GM18861 (cell line): ENCODE measurements at regions not wholly inside any gene's neighbourhood (a gene's known extent, or its start where the extent isn't known, plus 50 kb on each side); places are given as distances from the start of the nearest gene placed in this dataset.

Source experiments
- ATAC-seq: cut with Tn5 transposase; IDR thresholded peaks from one replicate; pipeline ENCODE4 v1.9.1; 2021; ENCODE audit not compliant: unreplicated experiment

DNA sequence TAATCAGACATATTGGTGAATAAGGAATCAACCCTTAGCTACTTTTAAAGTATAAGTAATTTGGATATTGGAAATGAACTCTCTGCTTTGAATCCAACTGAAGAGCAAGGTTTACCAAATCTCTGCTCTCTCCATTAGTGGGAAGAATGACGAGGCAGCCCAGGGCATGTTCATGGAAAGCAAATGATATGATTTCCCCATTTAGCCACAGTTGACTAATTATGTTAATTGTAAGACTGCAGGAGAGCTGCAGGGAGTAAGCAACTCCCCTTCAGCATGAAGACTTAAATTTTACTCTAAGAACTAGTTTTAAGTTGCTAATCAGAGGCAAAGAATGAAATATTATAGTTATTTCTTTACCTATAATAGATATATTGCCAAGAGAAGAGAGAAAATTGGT is 194.3 kb upstream of the CD180 start:
- no peak for ATAC-seq

DNA sequence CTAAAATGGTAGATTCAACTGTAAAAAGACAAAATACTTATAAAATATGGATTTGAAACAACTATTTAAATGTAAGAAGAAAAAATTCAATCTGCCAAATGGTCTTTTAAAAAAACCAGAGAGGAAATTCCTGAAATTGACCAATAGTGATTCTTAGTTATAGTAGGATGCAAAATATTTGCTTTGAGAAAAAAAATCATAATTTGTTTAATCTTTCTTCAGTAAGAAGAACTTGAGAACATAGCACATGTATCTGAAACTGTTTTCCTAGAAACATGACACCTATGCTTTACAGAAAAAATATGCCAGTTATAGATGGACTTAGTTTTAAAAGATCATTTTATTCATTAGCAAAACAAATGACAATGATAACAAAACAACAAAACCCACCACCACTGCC is 186.9 kb upstream of the CD180 start:
- ATAC-seq: no peak

DNA sequence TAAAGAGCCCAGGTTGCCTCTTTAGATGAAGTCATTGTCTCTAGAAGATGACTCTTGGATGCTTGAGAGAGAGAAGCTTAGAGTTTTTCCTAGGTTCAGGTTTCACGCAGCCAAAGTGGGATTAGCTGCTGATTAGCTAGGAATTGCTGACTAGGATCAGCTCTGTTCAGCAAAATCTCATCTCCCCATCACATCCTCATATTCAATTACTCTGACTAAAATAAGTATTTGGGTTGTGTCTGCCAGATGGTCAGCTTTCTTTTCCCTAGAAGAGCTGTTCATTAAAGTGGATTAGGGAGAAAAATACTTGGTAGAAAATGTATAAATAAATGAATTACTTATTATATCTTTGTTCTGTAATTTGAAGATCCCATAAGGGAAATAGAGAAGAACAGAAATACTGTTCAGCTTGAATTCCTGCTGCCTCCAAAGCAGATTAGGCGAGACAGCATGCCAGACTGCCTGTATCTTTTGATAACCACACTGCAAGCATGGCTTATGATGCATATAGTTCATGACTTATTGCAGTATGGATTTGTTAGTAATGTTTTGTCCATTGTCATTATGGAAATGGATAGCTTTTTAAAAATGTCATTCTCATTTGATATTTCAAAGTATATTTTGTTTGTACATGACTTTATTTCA is 184.8 kb upstream of the CD180 start:
- no peak for ATAC-seq

DNA sequence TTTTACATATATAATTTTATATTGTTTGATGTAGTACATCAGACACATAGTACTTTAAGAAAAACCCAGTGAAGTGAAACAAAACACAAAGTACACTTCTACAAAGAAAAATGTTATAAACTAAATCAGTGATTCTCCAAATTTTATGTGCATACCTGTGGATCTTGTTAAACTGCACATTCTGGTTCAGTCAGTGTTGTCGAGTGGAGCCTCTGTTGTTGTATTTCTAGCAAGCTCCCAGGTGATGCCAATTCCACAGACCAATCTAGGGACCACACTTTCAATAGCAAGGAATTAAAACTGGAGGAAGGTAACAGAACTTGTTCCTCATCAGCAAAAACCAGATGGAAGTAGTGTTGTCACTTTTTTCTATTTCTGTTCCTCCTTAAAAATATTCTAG is 183.8 kb upstream of the CD180 start:
- no peak for ATAC-seq

DNA sequence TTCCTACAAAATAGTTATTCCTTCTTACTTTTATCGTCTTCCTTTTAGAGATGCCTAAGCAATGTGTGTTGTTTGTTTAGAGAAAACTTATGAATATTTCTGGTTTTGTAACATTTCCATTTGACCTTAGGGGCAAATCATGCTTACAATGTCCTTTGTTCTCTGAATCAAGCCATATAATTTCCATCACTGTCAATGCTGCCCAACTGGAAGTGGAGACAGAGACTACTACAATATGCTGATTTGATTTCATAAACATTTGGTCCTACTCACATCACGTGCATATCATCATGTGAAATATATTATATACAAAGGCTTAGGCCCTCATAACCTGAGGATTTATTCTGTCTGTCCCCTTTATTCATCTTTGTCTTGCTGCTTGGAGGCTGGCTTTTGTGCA is 183.2 kb upstream of the CD180 start:
- ATAC-seq: no peak

DNA sequence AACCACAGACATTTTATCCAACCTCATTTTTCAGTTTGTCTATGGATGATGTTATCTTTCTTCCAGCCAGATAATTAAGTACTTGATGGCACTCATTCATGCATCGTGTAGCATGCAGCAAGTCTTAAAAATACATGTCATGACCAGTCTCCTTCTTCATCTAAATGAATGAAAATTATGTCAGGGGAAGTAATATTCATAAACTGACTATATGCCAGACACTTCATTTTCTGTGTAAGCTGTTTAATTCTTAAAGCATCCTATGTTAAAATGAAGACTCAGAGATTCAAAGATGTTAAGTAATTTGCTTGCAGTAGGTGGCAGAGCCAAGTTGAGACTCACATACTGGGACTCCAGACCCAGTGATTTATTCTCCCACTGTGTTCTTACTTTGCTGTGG is 181.7 kb upstream of the CD180 start:
- ATAC-seq: no peak

DNA sequence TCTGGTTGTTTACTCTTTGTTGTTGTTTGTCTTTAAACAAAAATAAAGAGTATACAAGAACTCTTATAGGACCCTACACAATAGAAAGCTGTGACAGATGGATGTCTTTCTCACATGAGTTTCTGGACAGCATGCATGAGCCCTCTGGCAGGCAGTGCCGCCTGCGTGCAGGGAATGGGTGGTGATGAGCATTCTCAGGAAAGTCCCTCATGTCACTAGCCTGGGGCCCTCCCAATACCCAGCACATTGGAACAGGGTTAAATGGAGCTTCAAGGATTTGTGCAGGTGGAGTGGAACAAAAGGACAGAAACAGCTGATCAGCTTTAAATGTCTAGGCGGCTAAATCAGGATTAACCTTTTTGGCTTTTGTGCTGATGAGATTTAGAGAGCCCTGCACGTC is 181.0 kb upstream of the CD180 start:
- no peak for ATAC-seq

DNA sequence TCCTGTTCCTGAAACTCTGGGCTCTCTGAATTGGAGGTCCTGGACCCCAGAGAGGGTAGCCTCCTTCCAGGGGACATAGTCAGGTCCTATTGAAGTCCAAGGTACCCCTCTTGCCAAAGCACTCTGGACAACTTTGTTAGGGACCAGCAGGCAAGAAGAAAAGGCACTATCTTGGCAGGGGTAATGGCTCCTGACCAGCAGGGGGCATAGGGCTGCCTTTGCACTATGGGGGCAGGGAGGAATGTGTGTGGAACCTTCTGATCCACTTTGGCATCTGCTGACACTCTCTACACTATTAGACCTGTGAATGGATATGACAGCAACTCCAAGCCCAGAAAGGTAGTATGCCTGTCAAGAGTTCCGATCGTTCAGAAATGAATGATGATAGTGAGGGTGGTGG is 179.0 kb upstream of the CD180 start:
- no peak for ATAC-seq

DNA sequence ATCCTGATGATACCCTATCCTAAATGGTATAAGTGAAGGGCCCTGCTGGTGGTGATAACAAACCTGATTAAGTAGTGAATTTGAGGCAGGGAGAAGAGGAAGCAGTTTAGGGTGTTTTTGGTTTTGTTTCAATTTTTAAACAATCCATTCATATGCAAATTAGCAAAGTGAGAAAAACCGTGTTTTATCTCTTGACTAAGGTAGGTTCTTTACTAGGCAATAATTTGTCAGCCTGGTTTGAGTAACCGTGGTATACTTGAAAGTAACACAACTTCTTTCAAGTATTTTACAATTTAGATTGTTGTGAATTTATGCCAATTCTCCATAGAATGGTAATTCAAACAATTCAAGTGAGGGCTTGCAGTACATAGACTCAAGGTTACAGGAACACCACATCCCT is 177.8 kb upstream of the CD180 start:
- no peak for ATAC-seq

DNA sequence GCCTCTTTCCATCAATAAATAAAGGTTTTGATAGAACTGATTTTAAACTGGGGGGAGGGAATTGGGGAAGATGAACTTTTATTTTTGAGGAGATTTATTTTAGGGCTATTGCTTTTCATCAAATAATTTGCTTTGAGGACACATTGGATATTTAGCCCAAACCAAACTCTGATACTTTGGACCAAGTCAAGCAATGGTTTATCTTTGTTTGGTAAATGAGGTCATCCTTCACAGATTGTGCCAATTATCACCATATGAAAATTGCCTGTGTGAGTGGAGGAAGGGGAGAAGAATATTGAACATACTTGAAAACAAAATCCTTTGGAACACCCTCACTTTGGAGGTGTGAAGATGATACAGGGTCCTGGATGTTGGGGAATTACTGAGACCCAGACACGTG is 176.9 kb upstream of the CD180 start:
- ATAC-seq: no peak

DNA sequence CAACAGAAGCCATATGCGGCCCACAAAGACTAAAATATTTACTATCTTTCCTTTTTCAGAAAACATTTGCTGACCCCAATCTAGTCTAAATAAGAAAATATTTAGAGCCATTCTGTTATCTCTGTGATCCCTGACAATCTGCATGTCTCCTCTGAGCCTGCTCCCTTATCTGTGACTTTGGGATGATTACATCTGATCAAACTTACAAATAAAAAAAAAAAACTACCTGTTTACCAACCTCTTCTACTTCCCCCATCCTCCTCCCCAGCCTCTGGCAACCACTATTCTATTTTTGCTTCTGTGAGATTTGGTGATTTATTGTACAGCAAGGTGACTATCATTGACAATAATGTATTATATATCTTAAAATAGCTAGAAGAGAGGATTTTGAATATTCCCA is 176.3 kb upstream of the CD180 start:
- ATAC-seq: no peak

DNA sequence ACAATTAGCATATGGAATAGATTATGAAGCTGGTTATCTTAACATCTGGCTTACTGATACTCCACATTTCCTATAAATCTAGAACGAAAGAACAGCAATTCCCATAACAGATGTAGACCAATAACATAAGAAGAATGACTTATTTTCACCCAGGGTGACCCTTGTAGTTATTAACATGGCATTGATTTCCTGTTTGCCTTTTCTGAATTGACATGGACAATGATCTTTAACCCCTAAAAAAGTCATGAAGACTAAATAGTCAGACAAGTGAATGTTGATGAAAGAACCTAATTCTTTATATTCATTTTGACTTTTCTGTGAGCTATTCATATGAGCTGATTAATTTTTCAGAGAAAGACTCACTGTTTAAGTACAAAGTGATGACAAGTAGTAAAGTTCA is 175.3 kb upstream of the CD180 start:
- ATAC-seq: no peak

DNA sequence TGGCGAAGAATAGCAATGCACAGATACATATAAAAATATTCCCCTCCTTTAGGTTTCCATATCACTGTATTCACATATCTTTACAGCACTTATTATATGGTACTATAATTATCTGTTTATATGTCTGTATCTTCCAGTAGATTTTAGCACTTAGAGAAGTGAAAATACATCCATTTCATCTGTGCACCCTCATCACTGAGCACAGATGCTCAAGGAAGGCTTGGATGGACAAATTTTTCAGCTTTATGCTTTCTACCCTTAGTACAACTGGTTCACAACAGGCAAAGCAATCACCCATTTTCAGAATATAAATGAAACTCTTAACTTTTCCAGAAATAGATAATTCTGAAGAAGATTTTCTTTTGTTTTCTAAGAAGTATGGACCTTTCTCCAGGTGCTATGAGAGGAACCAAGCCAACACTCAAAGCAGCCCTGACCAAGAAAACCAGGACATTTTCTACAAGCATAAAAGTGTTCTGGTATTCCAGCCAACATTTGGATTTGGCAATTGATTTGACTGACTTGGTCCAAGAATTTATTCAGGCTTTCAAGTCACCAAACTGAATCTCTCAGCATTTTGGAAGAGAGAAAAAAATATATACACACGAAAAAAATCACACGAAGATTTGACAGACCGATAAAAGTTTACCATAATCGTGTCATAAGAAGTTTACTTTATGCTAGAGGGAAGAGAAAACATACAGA is 170.2 kb upstream of the CD180 start:
- ATAC-seq: no peak

DNA sequence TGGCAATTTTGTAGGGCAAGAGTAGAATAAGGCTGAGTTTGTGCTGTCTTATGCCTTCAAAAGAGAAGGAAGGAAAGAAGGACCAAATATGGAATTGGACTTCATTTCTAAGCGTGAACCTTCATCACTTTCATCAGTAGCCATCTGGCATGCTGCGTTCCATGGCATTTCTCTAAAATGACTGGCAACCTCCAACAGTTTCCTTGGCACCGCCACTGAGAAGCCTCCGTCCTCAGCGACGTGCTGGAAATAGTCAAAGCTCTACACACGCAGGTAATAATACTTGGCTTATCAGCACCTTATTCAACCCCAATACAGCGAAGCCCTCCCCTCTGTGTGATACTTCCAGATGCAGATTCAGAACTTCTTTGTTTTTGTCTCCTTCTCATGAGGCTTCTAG is 169.7 kb upstream of the CD180 start:
- no peak for ATAC-seq

DNA sequence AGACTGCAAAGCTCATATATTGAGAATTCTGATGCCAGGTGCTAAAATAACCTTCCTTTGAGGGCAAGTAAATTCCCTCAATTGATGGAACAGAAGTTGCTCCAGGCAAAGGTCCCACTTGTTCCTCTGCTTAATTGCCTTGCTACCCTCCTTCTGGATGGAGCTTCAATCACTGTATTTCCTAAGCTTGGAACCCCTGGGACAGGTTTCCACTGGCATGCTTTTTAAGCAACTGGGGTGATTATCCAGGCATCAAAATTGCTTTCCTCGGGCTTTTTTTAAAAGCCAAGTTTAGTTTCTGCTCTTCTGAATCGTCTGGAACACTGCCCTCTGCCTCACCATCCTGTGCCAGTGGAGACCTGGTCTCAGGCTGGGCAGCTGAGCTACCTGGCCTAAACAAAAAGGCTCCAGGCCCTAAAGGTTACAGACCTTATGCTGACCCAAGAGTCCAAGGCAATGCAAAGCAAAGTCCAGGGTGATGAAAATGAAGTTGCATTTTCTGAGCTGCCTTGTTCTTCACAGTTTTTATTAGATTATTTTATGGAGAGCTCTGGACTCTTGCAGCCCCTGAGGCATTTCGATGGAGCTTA is 167.9 kb upstream of the CD180 start:
- no peak for ATAC-seq

DNA sequence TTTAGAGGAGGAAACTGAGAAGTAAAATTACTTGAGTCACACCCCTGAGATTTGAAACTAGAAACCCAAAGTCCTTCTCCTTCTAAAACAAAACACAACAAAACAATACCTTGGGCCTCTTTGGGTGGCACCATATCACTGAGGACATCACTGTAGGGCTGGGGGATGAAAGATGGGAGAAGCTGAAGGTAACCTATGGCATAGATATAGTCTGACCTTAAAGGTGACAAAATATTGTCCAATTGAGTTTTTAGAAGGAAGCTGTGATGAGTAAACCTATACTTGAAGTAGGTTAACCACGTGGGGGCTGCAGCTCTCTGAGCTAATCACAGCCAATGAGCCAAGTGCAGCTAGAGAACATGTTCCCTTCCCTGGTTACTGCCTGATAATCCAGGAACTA is 167.4 kb upstream of the CD180 start:
- ATAC-seq: no peak

DNA sequence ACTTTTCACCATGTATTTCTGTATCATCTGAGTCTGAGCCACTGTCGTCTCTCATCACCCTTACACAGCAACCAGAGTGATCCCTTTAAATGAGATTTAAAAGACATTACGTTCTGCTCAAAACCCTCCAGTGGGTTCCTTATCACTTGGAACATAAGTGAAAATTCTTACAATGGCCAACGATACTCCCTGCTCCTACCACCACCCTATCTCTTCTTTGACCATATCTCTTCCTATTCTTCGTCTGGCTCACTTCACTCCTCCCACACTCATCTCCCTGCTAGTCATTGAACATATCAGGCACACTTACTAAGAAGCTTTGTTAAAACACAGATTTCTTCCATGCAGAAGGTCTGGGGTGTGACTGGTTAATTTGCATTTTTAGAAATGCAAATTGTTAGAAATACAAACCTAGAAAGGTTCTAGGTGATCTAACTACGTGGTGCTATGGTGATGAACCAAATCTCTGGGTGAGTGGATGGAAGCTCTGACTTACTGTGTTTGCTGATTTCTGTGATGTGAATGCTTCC is 166.6 kb upstream of the CD180 start:
- ATAC-seq: no peak

DNA sequence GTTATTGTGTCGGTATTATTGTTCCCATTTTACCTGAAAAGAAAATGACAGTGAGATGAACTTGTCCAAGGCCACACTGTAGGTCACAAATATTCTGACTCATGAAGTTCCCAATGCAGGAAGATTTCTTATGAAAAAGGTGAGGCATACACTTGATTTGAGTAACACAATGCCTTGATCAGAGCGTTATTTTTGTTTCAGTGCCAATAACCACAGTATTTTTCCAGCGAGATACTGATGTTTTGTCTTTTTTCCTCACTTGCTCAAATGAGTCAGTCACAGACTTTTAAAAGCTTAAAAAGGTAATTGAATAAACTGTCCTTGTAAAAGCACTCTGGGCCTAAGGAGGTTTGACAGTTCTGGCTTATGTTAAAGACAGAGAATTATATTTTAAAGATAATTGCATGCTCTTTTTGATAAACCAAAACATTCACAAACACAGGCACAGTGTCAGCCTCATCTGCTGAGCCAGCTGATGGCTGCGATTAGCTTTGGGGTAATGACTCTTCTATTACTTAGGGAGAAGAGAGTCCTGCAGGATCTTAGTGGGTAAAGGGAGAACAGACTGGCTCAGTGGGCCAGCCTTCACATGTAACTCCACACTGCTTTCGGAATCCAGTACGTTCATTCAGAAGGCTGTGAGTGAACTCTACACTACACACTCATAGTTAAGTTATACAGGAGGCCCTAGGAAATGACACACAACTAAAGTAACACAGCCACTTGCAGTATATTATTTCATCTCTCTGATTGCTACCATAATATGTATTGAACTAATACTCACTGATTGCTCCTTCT is 165.5 kb upstream of the CD180 start:
- no peak for ATAC-seq

DNA sequence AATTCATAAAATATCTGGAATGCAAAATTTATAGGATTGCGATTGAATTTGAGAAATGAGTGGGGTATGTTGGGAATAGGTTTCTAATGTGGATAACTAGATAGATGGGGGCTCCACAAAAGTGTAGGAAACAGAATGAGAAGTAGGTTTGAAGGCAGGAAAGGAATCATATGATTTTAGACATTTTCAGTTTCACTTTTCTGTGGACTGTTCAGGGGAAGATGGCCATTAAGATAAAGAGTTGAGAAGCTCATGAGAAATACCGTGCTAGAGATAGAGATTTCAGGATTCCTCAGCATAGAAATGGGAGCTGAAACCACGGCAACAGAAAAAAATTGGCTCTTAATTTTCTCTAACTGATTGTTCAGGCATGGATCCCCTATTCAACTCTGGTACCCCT is 163.4 kb upstream of the CD180 start:
- ATAC-seq: no peak

DNA sequence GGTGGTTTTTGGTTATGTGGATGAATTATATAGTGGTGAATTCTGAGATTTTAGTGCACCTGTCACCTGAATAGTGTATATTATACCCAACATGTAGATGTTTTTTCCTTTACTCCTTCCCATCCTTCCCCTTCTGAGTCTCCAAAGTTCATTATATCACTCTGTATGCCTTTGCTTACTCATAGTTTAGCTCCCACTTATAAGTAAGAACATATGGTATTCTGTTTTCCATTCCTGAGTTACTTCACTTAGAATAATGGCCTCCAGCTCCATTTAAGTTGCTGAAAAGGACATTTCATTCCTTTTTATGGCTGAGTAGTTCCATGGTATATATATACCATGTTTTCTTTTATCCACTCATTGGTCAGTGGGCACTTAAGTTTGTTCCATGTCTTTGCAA is 161.6 kb upstream of the CD180 start:
- ATAC-seq: no peak

DNA sequence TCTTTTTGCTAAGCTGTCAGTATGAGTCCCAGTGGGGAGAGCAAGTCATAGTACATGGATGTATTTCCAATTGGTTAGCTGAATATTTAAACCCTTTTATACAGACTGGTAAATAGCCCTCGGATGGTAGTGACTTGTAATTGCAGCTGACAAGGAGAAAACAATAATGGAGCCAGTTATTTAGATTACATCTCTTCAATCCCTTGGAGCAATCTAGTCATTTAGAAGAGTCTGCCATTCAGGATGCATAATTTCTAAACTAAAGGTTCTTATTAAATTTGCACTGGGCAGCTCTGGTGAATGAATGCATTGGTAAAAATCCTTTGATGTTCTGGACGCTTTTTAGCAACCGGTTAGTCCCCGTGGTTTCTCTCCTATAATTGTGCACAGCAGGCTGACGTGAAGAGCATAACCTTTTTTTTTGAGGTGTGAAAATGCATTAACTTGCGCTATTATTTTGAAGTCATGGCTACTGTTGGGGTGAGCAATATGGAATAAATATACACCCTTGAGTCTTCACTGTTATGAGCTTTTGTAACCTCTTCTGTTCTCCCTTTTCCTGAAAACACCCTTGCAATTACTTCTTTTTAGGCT is 158.6 kb upstream of the CD180 start:
- no peak for ATAC-seq
